ENCODE measurements at regions not wholly inside any gene's neighbourhood (a gene's known extent, or its start where the extent isn't known, plus 50 kb on each side); places are given as distances from the start of the nearest gene placed in this dataset.

GRCh38 chr18:30562231-30562630, 480.3 kb downstream of the DSC3 start:
- TF ChIP-seq CTCF (IDR thresholded peaks at IDR 0.05; ENCODE audit: borderline replicate concordance, extremely low read depth, low read length, poor library complexity, severe bottlenecking) (no peak), EZH2 (IDR thresholded peaks at IDR 0.05; ENCODE audit: borderline replicate concordance, low read depth, low read length, severe bottlenecking) (no peak)
